ENCODE measurements at regions not wholly inside any gene's neighbourhood (a gene's known extent, or its start where the extent isn't known, plus 50 kb on each side); places are given as distances from the start of the nearest gene placed in this dataset.
"Not testable (repeated sequence)": the region's sequence is repeated elsewhere in the genome, so short reads cannot be mapped to it uniquely, and the experiment has no call there.

DNA sequence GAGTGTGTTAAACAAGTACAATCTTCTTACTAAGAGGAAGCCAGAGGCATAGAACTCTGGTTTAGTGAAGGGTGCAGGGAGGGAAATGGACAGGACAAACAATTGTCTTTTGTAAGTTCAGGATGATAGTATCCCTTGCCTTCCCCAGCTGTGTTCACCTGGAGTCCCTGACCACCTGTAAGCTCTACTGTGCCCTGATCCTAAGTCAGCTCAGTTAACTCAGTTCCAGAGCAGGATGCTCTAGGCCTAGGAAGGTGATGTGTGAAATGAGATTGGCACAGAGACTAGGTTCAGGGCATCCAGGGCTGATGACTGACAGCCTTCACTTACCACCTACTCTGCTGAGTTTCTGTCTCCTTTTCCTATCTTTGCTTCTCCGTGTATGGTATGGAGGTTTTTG lies 333.0 kb downstream of the SUCLG1 start:
- DNase-seq, result no peak
- no peak for FAIRE-seq
- TF ChIP-seq CTCF (IDR thresholded peaks at IDR 0.05; ENCODE audit: borderline replicate concordance, extremely low read depth, insufficient read depth), result no peak
- H3K27me3 ChIP-seq (ENCODE audit: control insufficient read depth, insufficient read depth, low read length), result no peaks in the 10 kb centered on the region
- no peaks in the 10 kb centered on the region for H3K9me3 ChIP-seq (ENCODE audit: control insufficient read depth in 2 of 3, insufficient read depth in 1 of 3, low read length in 3 of 3)
- no peaks in the 10 kb centered on the region for H3K36me3 ChIP-seq (ENCODE audit: control insufficient read depth in 2 of 3, insufficient read depth in 3 of 3, low read length in 3 of 3)
- no peak overlapping the region for H3K9ac ChIP-seq (ENCODE audit: low read length in 3 of 3)
- H3K4me3 ChIP-seq (ENCODE audit: low read length in 3 of 3), result no peak overlapping the region
- no peak overlapping the region for H3K27ac ChIP-seq (ENCODE audit: low read depth in 2 of 2, low read length in 2 of 2)
- intact Hi-C loops (cut with DNase I), result no loop called here
- H3K4me1 ChIP-seq (ENCODE audit: control insufficient read depth in 2 of 3, insufficient read depth in 2 of 3, low read depth in 1 of 3, low read length in 3 of 3), result no peaks in the 10 kb centered on the region

DNA sequence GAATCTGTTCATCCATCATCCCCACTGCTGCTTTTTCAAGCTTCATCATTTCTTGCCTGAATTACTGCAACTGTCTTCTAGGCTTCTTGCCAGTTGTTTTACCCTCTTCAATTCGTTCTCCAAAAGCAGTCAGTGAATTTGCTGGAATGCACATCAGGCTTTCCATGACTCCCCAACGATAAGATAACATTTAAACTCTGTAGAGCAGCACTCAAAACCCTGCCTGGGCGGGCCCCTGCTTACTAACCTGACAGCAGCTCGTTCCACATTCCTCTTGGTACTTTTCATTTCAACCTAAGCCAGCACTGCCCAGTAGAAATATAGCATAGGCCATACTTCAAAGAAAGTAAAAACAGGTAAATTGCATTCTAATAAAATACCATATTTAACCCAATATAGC lies 342.9 kb downstream of the SUCLG1 start:
- no peak for FAIRE-seq
- no peak for DNase-seq
- peaks cover 0 to 4% (median 4%) of the 10 kb centered on the region in 3 donors for H3K9me3 ChIP-seq (ENCODE audit: control insufficient read depth in 2 of 3, insufficient read depth in 1 of 3, low read length in 3 of 3)
- H3K36me3 ChIP-seq (ENCODE audit: control insufficient read depth in 2 of 3, insufficient read depth in 3 of 3, low read length in 3 of 3), result no peaks in the 10 kb centered on the region
- no peaks in the 10 kb centered on the region for H3K27me3 ChIP-seq (ENCODE audit: control insufficient read depth, insufficient read depth, low read length)
- H3K9ac ChIP-seq (ENCODE audit: low read length in 3 of 3), result no peak overlapping the region
- no peak for TF ChIP-seq CTCF (IDR thresholded peaks at IDR 0.05; ENCODE audit: borderline replicate concordance, extremely low read depth, insufficient read depth)
- H3K27ac ChIP-seq (ENCODE audit: low read depth in 2 of 2, low read length in 2 of 2), result no peak overlapping the region
- H3K4me3 ChIP-seq (ENCODE audit: low read length in 3 of 3), result no peak overlapping the region
- H3K4me1 ChIP-seq (ENCODE audit: control insufficient read depth in 2 of 3, insufficient read depth in 2 of 3, low read depth in 1 of 3, low read length in 3 of 3), result no peaks in the 10 kb centered on the region
- intact Hi-C loops (cut with DNase I), result no loop called here

DNA sequence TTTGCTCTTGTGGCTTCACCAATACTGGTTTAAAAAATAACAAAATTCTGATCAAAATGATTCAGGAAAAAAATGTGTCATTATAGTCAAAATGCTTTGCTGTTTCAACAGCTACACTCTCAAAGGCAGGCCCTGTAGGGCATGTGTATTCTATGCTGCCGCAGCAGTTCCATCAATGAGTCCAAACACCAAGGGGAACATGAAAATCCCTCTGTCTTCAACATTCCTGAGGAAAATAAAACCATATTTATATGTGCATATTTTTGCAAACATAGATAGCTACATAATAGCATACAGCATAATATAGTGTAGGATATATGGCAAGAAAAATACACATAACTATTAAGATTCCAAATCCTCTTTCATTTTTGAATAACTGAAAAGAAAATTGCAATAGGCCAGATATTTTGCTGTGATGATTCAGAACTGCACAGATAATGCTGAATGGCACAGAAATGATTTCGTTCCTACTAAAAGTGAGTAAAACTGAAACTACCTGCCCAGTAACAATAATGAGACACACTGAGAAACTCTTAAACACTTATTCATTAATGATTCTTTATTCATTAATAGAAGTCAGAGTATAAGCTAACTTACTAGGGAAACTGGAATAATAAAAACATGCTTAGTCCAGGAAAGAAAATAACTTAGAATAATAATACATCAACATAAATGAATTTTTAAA lies 343.8 kb downstream of the SUCLG1 start:
- Histone ChIP-seq H3K9ac (ENCODE audit: low read length in 3 of 3) (no peak overlapping the region), H3K4me3 (ENCODE audit: low read length in 3 of 3) (no peak overlapping the region), H3K4me1 (ENCODE audit: control insufficient read depth in 2 of 3, insufficient read depth in 2 of 3, low read depth in 1 of 3, low read length in 3 of 3) (no peaks in the 10 kb centered on the region), H3K27ac (ENCODE audit: low read depth in 2 of 2, low read length in 2 of 2) (no peak overlapping the region), H3K9me3 (ENCODE audit: control insufficient read depth in 2 of 3, insufficient read depth in 1 of 3, low read length in 3 of 3) (peaks cover 0 to 4% (median 4%) of the 10 kb centered on the region in 3 donors), H3K27me3 (ENCODE audit: control insufficient read depth, insufficient read depth, low read length) (no peaks in the 10 kb centered on the region), H3K36me3 (ENCODE audit: control insufficient read depth in 2 of 3, insufficient read depth in 3 of 3, low read length in 3 of 3) (no peaks in the 10 kb centered on the region)
- DNase-seq (no peak), FAIRE-seq (no peak)
- no peak for TF ChIP-seq CTCF (IDR thresholded peaks at IDR 0.05; ENCODE audit: borderline replicate concordance, extremely low read depth, insufficient read depth)
- intact Hi-C loops (cut with DNase I), result no loop called here

- FAIRE-seq; H3K9ac ChIP-seq (ENCODE audit: low read length in 3 of 3); H3K4me1 ChIP-seq (ENCODE audit: control insufficient read depth in 2 of 3, insufficient read depth in 2 of 3, low read depth in 1 of 3, low read length in 3 of 3); H3K4me3 ChIP-seq (ENCODE audit: low read length in 3 of 3); H3K9me3 ChIP-seq (ENCODE audit: control insufficient read depth in 2 of 3, insufficient read depth in 1 of 3, low read length in 3 of 3); H3K27ac ChIP-seq (ENCODE audit: low read depth in 2 of 2, low read length in 2 of 2); H3K36me3 ChIP-seq (ENCODE audit: control insufficient read depth in 2 of 3, insufficient read depth in 3 of 3, low read length in 3 of 3); H3K27me3 ChIP-seq (ENCODE audit: control insufficient read depth, insufficient read depth, low read length); DNase-seq; intact Hi-C loops (cut with DNase I): not testable (repeated sequence)
Observed at GRCh38 chr2:84103816-84104527, 355.1 kb downstream of the SUCLG1 start.
